ENCODE measurements at regions not wholly inside any gene's neighbourhood (a gene's known extent, or its start where the extent isn't known, plus 50 kb on each side); places are given as distances from the start of the nearest gene placed in this dataset.

DNA sequence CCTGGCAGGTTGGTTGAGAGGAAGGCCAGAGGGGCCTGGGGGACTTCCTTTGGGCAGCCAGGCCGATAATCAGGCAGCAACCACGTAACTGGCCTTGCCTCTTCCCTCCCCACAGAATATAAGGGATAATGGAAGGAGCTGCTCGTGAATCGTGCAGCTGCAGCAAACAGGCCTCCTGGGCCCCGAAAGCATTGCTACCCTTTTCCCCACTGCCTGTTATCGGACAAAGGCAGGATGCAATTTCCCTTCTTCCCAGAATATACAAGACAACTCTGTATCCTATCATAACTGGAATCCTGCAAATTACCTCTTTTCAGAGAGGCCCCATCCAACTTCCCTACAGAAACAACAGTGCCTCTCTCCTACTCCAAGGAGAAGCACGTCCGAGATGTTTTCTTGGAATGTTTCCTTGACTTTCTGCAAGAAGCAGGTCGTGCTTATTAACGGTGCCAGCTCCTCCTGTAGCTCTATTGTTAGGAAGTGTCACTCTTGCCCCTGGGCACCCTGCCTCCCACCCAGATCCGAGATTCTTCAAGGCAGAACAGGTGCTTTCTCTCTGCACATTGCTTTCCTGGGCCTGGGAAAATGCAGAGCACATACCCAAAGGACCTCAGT, 106.0 kb upstream of the TIAM1 start:
- Mint-ChIP-seq H3K36me3 (peaks cover 16% of the 10 kb centered on the region), H3K27me3 (no peaks in the 10 kb centered on the region), H3K4me1 (ENCODE audit: unreplicated experiment) (peaks cover 6% of the 10 kb centered on the region), H3K4me3 (no peak overlapping the region), H3K27ac (peak overlapping the region; percentile 29), H3K9me3 (peaks cover 11% of the 10 kb centered on the region)
- DNase-seq (ENCODE audit: extremely low spot score, unreplicated experiment), result no peak
- TF ChIP-seq, protein P1, sequence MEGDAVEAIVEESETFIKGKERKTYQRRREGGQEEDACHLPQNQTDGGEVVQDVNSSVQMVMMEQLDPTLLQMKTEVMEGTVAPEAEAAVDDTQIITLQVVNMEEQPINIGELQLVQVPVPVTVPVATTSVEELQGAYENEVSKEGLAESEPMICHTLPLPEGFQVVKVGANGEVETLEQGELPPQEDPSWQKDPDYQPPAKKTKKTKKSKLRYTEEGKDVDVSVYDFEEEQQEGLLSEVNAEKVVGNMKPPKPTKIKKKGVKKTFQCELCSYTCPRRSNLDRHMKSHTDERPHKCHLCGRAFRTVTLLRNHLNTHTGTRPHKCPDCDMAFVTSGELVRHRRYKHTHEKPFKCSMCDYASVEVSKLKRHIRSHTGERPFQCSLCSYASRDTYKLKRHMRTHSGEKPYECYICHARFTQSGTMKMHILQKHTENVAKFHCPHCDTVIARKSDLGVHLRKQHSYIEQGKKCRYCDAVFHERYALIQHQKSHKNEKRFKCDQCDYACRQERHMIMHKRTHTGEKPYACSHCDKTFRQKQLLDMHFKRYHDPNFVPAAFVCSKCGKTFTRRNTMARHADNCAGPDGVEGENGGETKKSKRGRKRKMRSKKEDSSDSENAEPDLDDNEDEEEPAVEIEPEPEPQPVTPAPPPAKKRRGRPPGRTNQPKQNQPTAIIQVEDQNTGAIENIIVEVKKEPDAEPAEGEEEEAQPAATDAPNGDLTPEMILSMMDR (conservative IDR thresholded peaks at IDR 0.05), result no peak

DNA sequence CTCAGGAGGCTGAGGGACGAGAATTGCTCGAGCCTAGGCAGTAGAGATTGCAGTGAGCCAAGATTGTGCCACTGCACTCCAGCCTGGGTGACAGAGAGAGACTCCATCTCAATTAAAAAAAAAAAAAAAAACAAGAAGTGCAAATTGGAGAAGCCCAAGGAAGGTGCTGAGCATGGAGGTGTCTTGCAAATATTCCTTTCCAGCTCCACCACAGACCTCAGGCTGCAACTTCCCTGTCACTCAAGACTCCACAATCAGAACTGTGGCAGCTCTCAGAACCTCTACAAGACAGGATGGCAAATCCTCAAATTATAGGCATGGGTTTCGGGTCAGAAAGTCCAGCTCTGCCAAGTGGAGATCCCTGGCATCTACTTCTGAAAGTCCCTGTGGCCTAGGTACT, 104.4 kb upstream of the TIAM1 start:
- DNase-seq (ENCODE audit: extremely low spot score, unreplicated experiment), result no peak
- TF ChIP-seq, protein P1 (conservative IDR thresholded peaks at IDR 0.05), result no peak
- Mint-ChIP-seq H3K4me1 (ENCODE audit: unreplicated experiment) (peaks cover 6% of the 10 kb centered on the region), H3K9me3 (peaks cover 11% of the 10 kb centered on the region), H3K36me3 (peaks cover 16% of the 10 kb centered on the region), H3K4me3 (no peak overlapping the region), H3K27ac (no peak overlapping the region), H3K27me3 (no peaks in the 10 kb centered on the region)

DNA sequence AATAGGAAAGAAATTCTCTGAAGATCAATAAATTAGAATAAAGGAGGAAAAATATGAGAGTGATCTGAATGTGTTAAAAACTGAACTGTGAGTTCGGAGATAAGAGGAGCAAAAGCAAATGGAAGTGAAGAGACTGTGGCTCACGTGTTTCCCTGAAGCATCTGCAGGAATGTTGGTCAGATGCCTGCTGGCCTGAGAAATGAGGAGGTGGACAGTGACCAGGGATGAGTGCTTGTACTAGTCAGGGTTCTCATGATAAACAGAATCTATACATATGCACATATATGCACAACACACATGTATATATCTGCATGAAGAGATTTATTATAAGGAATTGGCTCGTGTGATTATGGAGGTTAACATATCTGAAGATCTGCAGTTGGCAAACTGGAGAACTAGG, 103.4 kb upstream of the TIAM1 start:
- Mint-ChIP-seq H3K27me3 (no peaks in the 10 kb centered on the region), H3K27ac (no peak overlapping the region), H3K36me3 (peaks cover 16% of the 10 kb centered on the region), H3K4me1 (ENCODE audit: unreplicated experiment) (peaks cover 12% of the 10 kb centered on the region), H3K9me3 (peaks cover 12% of the 10 kb centered on the region), H3K4me3 (no peak overlapping the region)
- TF ChIP-seq, protein P1 (conservative IDR thresholded peaks at IDR 0.05), result no peak
- DNase-seq (ENCODE audit: extremely low spot score, unreplicated experiment), result no peak

DNA sequence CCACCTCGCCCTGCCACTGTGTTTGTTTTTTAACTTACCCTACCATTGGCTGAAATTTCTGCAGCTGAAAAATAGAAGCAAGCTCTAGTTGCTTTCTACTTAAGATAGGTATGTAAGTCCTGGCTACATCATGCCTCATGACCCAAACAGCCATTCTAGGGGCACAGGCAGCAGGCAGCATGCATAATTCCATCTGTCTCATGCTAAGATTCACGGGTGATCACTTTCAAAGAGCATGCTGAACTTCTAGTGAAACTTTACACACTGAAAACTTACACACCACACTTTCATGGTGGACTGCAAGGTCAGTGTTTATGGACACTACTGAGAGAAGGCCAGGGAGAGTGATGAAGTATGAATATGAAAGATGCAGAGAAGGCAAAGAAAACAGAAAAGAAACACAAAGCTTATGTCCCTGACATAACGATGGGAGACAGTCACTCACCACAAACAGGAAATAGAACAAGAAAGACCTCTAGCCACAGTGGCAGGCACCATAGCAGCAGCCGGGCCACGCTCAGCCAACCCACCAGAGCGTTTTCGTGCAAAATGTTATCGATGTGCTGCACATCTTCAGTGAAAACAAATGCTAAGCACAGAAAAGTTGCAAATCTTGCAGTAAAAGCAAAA, 102.3 kb upstream of the TIAM1 start:
- Mint-ChIP-seq H3K27me3 (no peaks in the 10 kb centered on the region), H3K4me3 (no peak overlapping the region), H3K36me3 (peaks cover 16% of the 10 kb centered on the region), H3K4me1 (ENCODE audit: unreplicated experiment) (peaks cover 13% of the 10 kb centered on the region), H3K27ac (no peak overlapping the region), H3K9me3 (peaks cover 14% of the 10 kb centered on the region)
- DNase-seq (ENCODE audit: extremely low spot score, unreplicated experiment), result no peak
- TF ChIP-seq, protein P1 (conservative IDR thresholded peaks at IDR 0.05), result no peak

DNA sequence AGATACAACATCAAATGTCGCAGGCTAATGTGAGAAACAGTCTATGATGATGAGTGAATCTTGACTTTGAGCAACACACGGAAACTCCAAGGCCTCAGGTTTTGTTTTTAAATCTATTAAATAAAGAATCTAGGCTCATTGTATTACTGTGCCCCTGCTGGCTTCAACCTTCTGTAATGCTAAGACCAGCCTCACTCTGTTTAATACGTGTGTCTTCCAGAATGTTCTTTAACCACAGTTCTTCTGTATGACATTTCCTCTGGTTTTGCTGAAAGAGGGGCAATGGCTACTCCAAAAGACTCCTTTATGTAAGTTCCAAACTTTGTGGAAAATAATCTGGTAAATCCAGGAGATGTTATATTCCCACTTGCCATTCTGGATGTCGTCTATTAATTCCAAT, 101.1 kb upstream of the TIAM1 start:
- Mint-ChIP-seq H3K4me3 (no peak overlapping the region), H3K4me1 (ENCODE audit: unreplicated experiment) (peaks cover 9% of the 10 kb centered on the region), H3K36me3 (peaks cover 14% of the 10 kb centered on the region), H3K27me3 (no peaks in the 10 kb centered on the region), H3K27ac (no peak overlapping the region), H3K9me3 (peaks cover 14% of the 10 kb centered on the region)
- TF ChIP-seq, protein P1 (conservative IDR thresholded peaks at IDR 0.05), result no peak
- DNase-seq (ENCODE audit: extremely low spot score, unreplicated experiment), result no peak

Measured in type B pancreatic cell (in vitro differentiated cells).